ENCODE measurements at regions not wholly inside any gene's neighbourhood (a gene's known extent, or its start where the extent isn't known, plus 50 kb on each side); places are given as distances from the start of the nearest gene placed in this dataset.
"Not testable (repeated sequence)": the region's sequence is repeated elsewhere in the genome, so short reads cannot be mapped to it uniquely, and the experiment has no call there.

- H3K9me3 ChIP-seq, result no peaks in the 10 kb centered on the region
- POLR2A ChIA-PET, result no interaction called here
- no peak for ATAC-seq
- no peak for TF ChIP-seq HOXB5 (CRISPR knock-in tag; IDR thresholded peaks at IDR 0.05)
- TF ChIP-seq GATA3 (IDR thresholded peaks at IDR 0.05; ENCODE audit: borderline replicate concordance), result no peak
- no peak for TF ChIP-seq KDM1A (IDR thresholded peaks at IDR 0.05; ENCODE audit: low read depth)
- TF ChIP-seq HOXB13 (CRISPR knock-in tag; IDR thresholded peaks at IDR 0.05; ENCODE audit: low read depth), result no peak
- TF ChIP-seq BHLHE40 (IDR thresholded peaks at IDR 0.05; ENCODE audit: low read depth, low read length), result no peak
- no peak for TF ChIP-seq CEBPB (IDR thresholded peaks at IDR 0.05)
- TF ChIP-seq TFCP2L1 (CRISPR knock-in tag; IDR thresholded peaks at IDR 0.05), result no peak
- no peak for TF ChIP-seq ATOH8 (CRISPR knock-in tag; IDR thresholded peaks at IDR 0.05; ENCODE audit: low read depth)
- CTCF ChIA-PET, result interaction anchor here (0.6 to 1.5 kb wide), 4 partner anchors 9 to 757 kb away, joined by 3 to 4 read pairs (median 3); no protein-coding TSS in a partner anchor
- WGBS (ENCODE audit: missing lambda C conversion rate), result 19% methylated on average over 3 of the region's 3 CpGs
- no peak for FAIRE-seq
- no peak overlapping the region for H3K27ac ChIP-seq
- no peak overlapping the region for H3K4me2 ChIP-seq
- DNase-seq (ENCODE audit: low read depth in 1 of 2, low spot score in 1 of 2), result no peak
- no peak overlapping the region for H3K4me3 ChIP-seq
- no peaks in the 10 kb centered on the region for H3K4me1 ChIP-seq
Observed at GRCh38 chr14:106530031-106530422, 1003.6 kb downstream of the TMEM121 start.

GRCh38 chr14:106530423-106531107, 1004.2 kb downstream of the TMEM121 start:
- CTCF ChIA-PET, result interaction anchor here (1.1 to 1.5 kb wide), 3 partner anchors 8 to 342 kb away, joined by 3 to 4 read pairs (median 3); no protein-coding TSS in a partner anchor
- WGBS (ENCODE audit: missing lambda C conversion rate), result 19% methylated on average over 12 of the region's 12 CpGs
- H3K4me1 ChIP-seq, result no peaks in the 10 kb centered on the region
- no peak for TF ChIP-seq POLR2AphosphoS2 (conservative IDR thresholded peaks at IDR 0.05; ENCODE audit: low read length)
- no peak for TF ChIP-seq HEYL (CRISPR knock-in tag; IDR thresholded peaks at IDR 0.05)
- TF ChIP-seq NR3C1 (IDR thresholded peaks at IDR 0.05), result no peak
- no peak for TF ChIP-seq FOSB (CRISPR knock-in tag; IDR thresholded peaks at IDR 0.05)
- no peak for TF ChIP-seq RCOR1 (IDR thresholded peaks at IDR 0.05; ENCODE audit: low read depth, low read length)
- TF ChIP-seq ESRRA (IDR thresholded peaks at IDR 0.05; ENCODE audit: borderline replicate concordance, low read length), result no peak
- no peak for TF ChIP-seq CBX2 (IDR thresholded peaks at IDR 0.05; ENCODE audit: borderline replicate concordance, low read depth)
- no peak for TF ChIP-seq BHLHE40 (IDR thresholded peaks at IDR 0.05; ENCODE audit: low read depth, low read length)
- TF ChIP-seq KDM1A (IDR thresholded peaks at IDR 0.05; ENCODE audit: low read depth), result no peak
- TF ChIP-seq MAZ (IDR thresholded peaks at IDR 0.05; ENCODE audit: borderline replicate concordance, low read depth, low read length), result no peak
- POLR2A ChIA-PET, result no interaction called here
- ATAC-seq, result peak in 1 of 2 experiments; percentile 60; a peak in 3 of 6 replicates
- no peaks in the 10 kb centered on the region for H3K9me3 ChIP-seq
- H3K4me3 ChIP-seq, result no peak overlapping the region
- peak in 1 of 2 experiments; percentile 42 for DNase-seq (ENCODE audit: low read depth in 1 of 2, low spot score in 1 of 2)
- no peak overlapping the region for H3K27ac ChIP-seq
- no peak overlapping the region for H3K4me2 ChIP-seq
- no peak for FAIRE-seq

GRCh38 chr14:106537597-106537996, 1011.2 kb downstream of the TMEM121 start:
- H3K4me1 ChIP-seq, CTCF ChIA-PET, POLR2A ChIA-PET, H3K9me3 ChIP-seq, ATAC-seq, H3K4me2 ChIP-seq, H3K27ac ChIP-seq, FAIRE-seq, H3K4me3 ChIP-seq: not testable (repeated sequence)
- WGBS (ENCODE audit: missing lambda C conversion rate), result 8% methylated on average over 11 of the region's 11 CpGs
- DNase-seq (ENCODE audit: low read depth in 1 of 2, low spot score in 1 of 2), result peak in 1 of 2 experiments; percentile 3

GRCh38 chr14:106538201-106538600, 1011.8 kb downstream of the TMEM121 start:
- Histone ChIP-seq H3K27ac (no peak overlapping the region), H3K9me3 (no peaks in the 10 kb centered on the region), H3K4me1 (no peaks in the 10 kb centered on the region), H3K4me3 (no peak overlapping the region), H3K4me2 (no peak overlapping the region)
- POLR2A ChIA-PET, result no interaction called here
- WGBS (ENCODE audit: missing lambda C conversion rate), result 16% methylated on average over 2 of the region's 2 CpGs
- CTCF ChIA-PET, result interaction anchor here (0.9 to 1.2 kb wide), 3 partner anchors 8 to 252 kb away, joined by 3 to 4 read pairs (median 3); no protein-coding TSS in a partner anchor
- no peak for FAIRE-seq
- no peak for ATAC-seq
- no peak for DNase-seq (ENCODE audit: low read depth in 1 of 2, low spot score in 1 of 2)
- TF ChIP-seq EHMT2 (IDR thresholded peaks at IDR 0.05; ENCODE audit: low read depth) (no peak), USF2 (IDR thresholded peaks at IDR 0.05) (no peak), SMC3 (IDR thresholded peaks at IDR 0.05) (no peak), HOXB5 (CRISPR knock-in tag; IDR thresholded peaks at IDR 0.05) (no peak), MYC (IDR thresholded peaks at IDR 0.05; ENCODE audit: borderline replicate concordance, low read length) (no peak), BCL3 (IDR thresholded peaks at IDR 0.05) (no peak), MAX (IDR thresholded peaks at IDR 0.05) (no peak), JUN (IDR thresholded peaks at IDR 0.05) (no peak), CEBPB (IDR thresholded peaks at IDR 0.05) (no peak), RCOR1 (IDR thresholded peaks at IDR 0.05; ENCODE audit: low read depth, low read length) (no peak), FOSB (CRISPR knock-in tag; IDR thresholded peaks at IDR 0.05) (no peak), ZC3H11A (IDR thresholded peaks at IDR 0.05) (no peak)
